GM12874 (cell line): ENCODE measurements at regions not wholly inside any gene's neighbourhood (a gene's known extent, or its start where the extent isn't known, plus 50 kb on each side); places are given as distances from the start of the nearest gene placed in this dataset.

Source experiments
- CTCF ChIP-seq: IDR thresholded peaks from 2 replicates; pipeline ENCODE4 v1.5.1; 2011; ENCODE audit warnings: low read depth, mild to moderate bottlenecking, control low read depth, low read length, moderate library complexity; ENCODE audit not compliant: insufficient read depth

- TF ChIP-seq CTCF, result no peak
Observed at GRCh38 chr10:127813290-127813689, 76.3 kb downstream of the FOXI2 start.

- 0 out of 2 replicates have a peak, but pooled peaks have one; percentile 23 for TF ChIP-seq CTCF
Observed at GRCh38 chr10:127815147-127815546, 77.6 kb downstream of the CLRN3 start.

GRCh38 chr10:127824826-127825225 is 67.9 kb downstream of the CLRN3 start:
- no peak for TF ChIP-seq CTCF

GRCh38 chr10:127826154-127826725 is 66.5 kb downstream of the CLRN3 start:
- TF ChIP-seq CTCF, result no peak

GRCh38 chr10:127827354-127828140 is 65.2 kb downstream of the CLRN3 start:
- no peak for TF ChIP-seq CTCF
